IPS-NIHi7 (cell line): ENCODE measurements at regions not wholly inside any gene's neighbourhood (a gene's known extent, or its start where the extent isn't known, plus 50 kb on each side); places are given as distances from the start of the nearest gene placed in this dataset.

ENCODE experiments used
- DNase-seq: peaks from one replicate; pipeline ENCODE4 v3.0.0; 2012; ENCODE audit warnings: mixed read lengths; ENCODE audit errors: extremely low spot score

GRCh38 chr11:115905341-115906000 lies 401.3 kb upstream of the CADM1 start:
- no peak for DNase-seq

- no peak for DNase-seq
Measured at GRCh38 chr11:115903179-115903578, 399.0 kb upstream of the CADM1 start.

GRCh38 chr11:115901069-115901468 lies 396.9 kb upstream of the CADM1 start:
- DNase-seq: no peak

GRCh38 chr11:115900111-115900510 lies 395.9 kb upstream of the CADM1 start:
- DNase-seq: no peak

GRCh38 chr11:115897707-115898106 lies 393.5 kb upstream of the CADM1 start:
- no peak for DNase-seq

- no peak for DNase-seq
Measured at GRCh38 chr11:115896084-115896483, 391.9 kb upstream of the CADM1 start.

- DNase-seq: no peak
Measured at GRCh38 chr11:115895594-115895993, 391.4 kb upstream of the CADM1 start.

- DNase-seq: no peak
Measured at GRCh38 chr11:115894176-115894575, 390.0 kb upstream of the CADM1 start.

- no peak for DNase-seq
Measured at GRCh38 chr11:115893461-115894099, 389.4 kb upstream of the CADM1 start.

GRCh38 chr11:115892016-115892415 lies 387.8 kb upstream of the CADM1 start:
- no peak for DNase-seq

GRCh38 chr11:115891581-115891980 lies 387.4 kb upstream of the CADM1 start:
- DNase-seq: no peak

- no peak for DNase-seq
Measured at GRCh38 chr11:115890500-115890899, 386.3 kb upstream of the CADM1 start.

- DNase-seq: no peak
Measured at GRCh38 chr11:115889712-115890111, 385.5 kb upstream of the CADM1 start.

GRCh38 chr11:115887727-115888126 lies 383.5 kb upstream of the CADM1 start:
- no peak for DNase-seq

GRCh38 chr11:115887316-115887715 lies 383.1 kb upstream of the CADM1 start:
- DNase-seq: no peak

- no peak for DNase-seq
Measured at GRCh38 chr11:115886422-115886733, 382.2 kb upstream of the CADM1 start.

GRCh38 chr11:115885535-115886421 lies 381.6 kb upstream of the CADM1 start:
- DNase-seq: no peak

GRCh38 chr11:115884800-115885534 lies 380.8 kb upstream of the CADM1 start:
- DNase-seq: no peak

GRCh38 chr11:115874843-115875242 lies 370.6 kb upstream of the CADM1 start:
- no peak for DNase-seq

- DNase-seq: no peak
Measured at GRCh38 chr11:115873813-115874212, 369.6 kb upstream of the CADM1 start.

GRCh38 chr11:115872416-115872815 lies 368.2 kb upstream of the CADM1 start:
- DNase-seq: no peak

- no peak for DNase-seq
Measured at GRCh38 chr11:115871161-115871760, 367.0 kb upstream of the CADM1 start.
